Naive thymus-derived CD8-positive, alpha-beta T cell (primary cell): ENCODE measurements at regions not wholly inside any gene's neighbourhood (a gene's known extent, or its start where the extent isn't known, plus 50 kb on each side); places are given as distances from the start of the nearest gene placed in this dataset.

ENCODE experiments used
- ATAC-seq, 2 donors: fragments of 150-1000 bp; cut with Tn5 transposase in 1 of 2; sonication (Bioruptor Pico), chemical (Tn5 transposase) in 1 of 2; 1 replicate in 1 of 2; 2 replicates in 1 of 2; pipeline ENCODE4 v1.10.0; 2021; ENCODE audit warnings: mild to moderate bottlenecking in 2 of 2, moderate library complexity in 2 of 2
- POLR2A ChIA-PET: fragments of 350-600 bp; sonication (Branson Sonifier 250); formaldehyde crosslinking; loops from one replicate; lab custom pipeline; 2021; ENCODE audit warnings: antibody characterized with exemption; lab: Charles Lee
- DNase-seq, 10 donors: peaks; one replicate each; pipeline versions ENCODE4 v3.0.0 to v3.0.0-alpha.2; 2020 to 2022
- H3K27ac Mint-ChIP-seq, 10 donors: one replicate each; pipeline ENCODE4 v1.8.0; 2020 to 2022; ENCODE audit warnings: mild to moderate bottlenecking in 10 of 10, mixed read lengths in 10 of 10, moderate library complexity in 4 of 10, inconsistent platforms in 1 of 10
- H3K27me3 Mint-ChIP-seq, 5 donors: one replicate each; pipeline ENCODE4 v1.8.0; 2021 to 2022; ENCODE audit warnings: mixed read lengths in 5 of 5
- H3K36me3 Mint-ChIP-seq, 3 donors: one replicate each; pipeline ENCODE4 v1.8.0; 2020 to 2022; ENCODE audit warnings: mixed read lengths in 3 of 3, mild to moderate bottlenecking in 2 of 3, inconsistent platforms in 1 of 3
- H3K4me1 Mint-ChIP-seq, 4 donors: one replicate each; pipeline ENCODE4 v1.8.0; 2021 to 2022; ENCODE audit warnings: mixed read lengths in 4 of 4
- H3K4me3 Mint-ChIP-seq, 10 donors: one replicate each; pipeline ENCODE4 v1.8.0; 2020 to 2022; ENCODE audit warnings: mild to moderate bottlenecking in 10 of 10, mixed read lengths in 10 of 10, moderate library complexity in 6 of 10, inconsistent platforms in 1 of 10
- H3K9me3 Mint-ChIP-seq, 9 donors: one replicate each; pipeline ENCODE4 v1.8.0; 2020 to 2022; ENCODE audit warnings: mixed read lengths in 9 of 9, mild to moderate bottlenecking in 3 of 9, inconsistent platforms in 1 of 9, moderate library complexity in 1 of 9

DNA sequence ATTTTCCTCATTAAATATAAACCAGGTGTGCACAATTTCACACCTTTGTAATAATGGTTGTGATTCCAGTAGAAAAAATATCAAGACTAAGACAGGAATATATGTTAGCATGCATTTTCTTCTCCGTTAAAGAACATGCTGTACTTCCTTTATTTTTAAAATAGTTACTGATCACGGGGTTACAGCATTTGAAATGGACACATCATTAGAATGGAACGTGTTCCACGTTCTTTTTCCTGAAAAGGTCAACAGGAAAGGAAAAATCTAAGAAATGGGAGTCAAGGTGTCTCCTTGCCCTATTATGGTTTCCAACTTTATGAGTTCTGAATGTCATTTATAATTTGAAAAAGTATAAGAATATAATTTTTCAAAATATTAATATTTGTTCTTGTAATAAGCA, 1325.7 kb downstream of the SLC16A7 start:
- Mint-ChIP-seq H3K36me3 (no peaks in the 10 kb centered on the region), H3K27ac (no peak overlapping the region), H3K4me3 (no peak overlapping the region), H3K4me1 (no peaks in the 10 kb centered on the region), H3K9me3 (peaks cover 0 to 18% (median 2%) of the 10 kb centered on the region in 9 donors), H3K27me3 (no peaks in the 10 kb centered on the region)
- POLR2A ChIA-PET = no interaction called here
- DNase-seq (no peak), ATAC-seq (no peak)

- no peak for ATAC-seq
- no peaks in the 10 kb centered on the region for H3K36me3 Mint-ChIP-seq
Observed at GRCh38 chr12:60926256-60926655, 1330.4 kb downstream of the SLC16A7 start.

DNA sequence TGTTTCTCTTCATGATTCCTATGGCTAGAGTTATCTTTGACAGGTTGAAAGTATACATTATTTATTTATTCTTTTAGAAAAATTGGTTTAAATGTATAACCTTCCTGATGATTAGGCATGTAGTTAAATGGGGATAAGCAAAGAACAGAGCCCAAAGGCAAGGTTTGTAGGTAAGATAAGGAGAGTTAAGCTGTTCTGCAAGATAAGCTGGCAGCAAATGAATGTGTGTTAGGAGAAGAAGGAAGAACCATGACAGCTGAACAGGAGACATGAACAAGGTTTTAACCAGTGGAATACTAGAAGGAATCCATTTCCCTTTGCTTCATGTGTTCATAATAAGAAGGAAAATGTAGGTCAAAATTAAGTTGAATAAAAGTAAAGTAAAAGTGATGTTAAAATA, 1330.1 kb upstream of the USP15 start:
- no peak for DNase-seq
- H3K4me3 Mint-ChIP-seq = no peak overlapping the region
- POLR2A ChIA-PET = no interaction called here
- H3K27me3 Mint-ChIP-seq = no peaks in the 10 kb centered on the region
- no peak overlapping the region for H3K27ac Mint-ChIP-seq
- H3K36me3 Mint-ChIP-seq = no peaks in the 10 kb centered on the region
- no peaks in the 10 kb centered on the region for H3K4me1 Mint-ChIP-seq
- peaks cover 14 to 34% (median 19%) of the 10 kb centered on the region in 9 donors for H3K9me3 Mint-ChIP-seq
- no peak for ATAC-seq

More at GRCh38 chr12:60926256-60926655, 1330.4 kb downstream of the SLC16A7 start:
- no peak for DNase-seq
- Mint-ChIP-seq H3K4me1 (no peaks in the 10 kb centered on the region), H3K27ac (no peak overlapping the region), H3K27me3 (no peaks in the 10 kb centered on the region), H3K9me3 (peaks cover 0 to 26% (median 7%) of the 10 kb centered on the region in 9 donors), H3K4me3 (no peak overlapping the region)
- POLR2A ChIA-PET = no interaction called here

- POLR2A ChIA-PET = no interaction called here
- Mint-ChIP-seq H3K4me3 (no peak overlapping the region), H3K9me3 (peaks cover 9 to 46% (median 28%) of the 10 kb centered on the region in 9 donors), H3K36me3 (no peaks in the 10 kb centered on the region), H3K4me1 (no peaks in the 10 kb centered on the region), H3K27me3 (no peaks in the 10 kb centered on the region), H3K27ac (peak overlapping the region in 1 of 10 donors; percentile 58)
- DNase-seq = no peak
- no peak for ATAC-seq
Observed at GRCh38 chr12:60935981-60936761, 1324.0 kb upstream of the USP15 start.

- DNase-seq = no peak
- POLR2A ChIA-PET = no interaction called here
- H3K9me3 Mint-ChIP-seq = peaks cover 0 to 19% (median 0%) of the 10 kb centered on the region in 9 donors
- H3K27me3 Mint-ChIP-seq = no peaks in the 10 kb centered on the region
- H3K36me3 Mint-ChIP-seq = no peaks in the 10 kb centered on the region
- ATAC-seq = no peak
- H3K4me1 Mint-ChIP-seq = no peaks in the 10 kb centered on the region
- H3K27ac Mint-ChIP-seq = no peak overlapping the region
- no peak overlapping the region for H3K4me3 Mint-ChIP-seq
Observed at GRCh38 chr12:60947533-60947932, 1312.7 kb upstream of the USP15 start.

DNA sequence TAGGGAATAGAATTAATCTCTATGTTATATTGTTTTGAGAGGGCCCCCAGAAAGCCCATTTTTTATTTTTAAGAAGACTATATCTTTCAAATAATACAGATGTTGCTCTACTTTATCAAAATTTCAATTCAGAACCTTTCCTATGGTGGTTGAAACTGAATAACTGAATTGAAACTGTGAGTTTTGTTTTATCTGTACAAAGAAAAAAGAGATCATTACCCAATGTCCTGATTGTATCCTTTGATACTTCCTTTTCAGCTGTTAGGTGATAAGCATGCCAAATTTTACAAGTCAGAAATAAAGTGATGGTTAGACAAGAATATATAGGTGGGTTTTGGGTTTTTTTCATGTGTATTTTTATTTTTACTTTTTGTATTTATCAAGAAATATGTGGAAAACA, 1293.1 kb upstream of the USP15 start:
- H3K4me1 Mint-ChIP-seq = no peaks in the 10 kb centered on the region
- H3K27me3 Mint-ChIP-seq = no peaks in the 10 kb centered on the region
- H3K27ac Mint-ChIP-seq = no peak overlapping the region
- H3K9me3 Mint-ChIP-seq = peaks cover 0 to 18% (median 5%) of the 10 kb centered on the region in 9 donors
- DNase-seq (no peak), ATAC-seq (no peak)
- H3K4me3 Mint-ChIP-seq = no peak overlapping the region
- no peaks in the 10 kb centered on the region for H3K36me3 Mint-ChIP-seq
- POLR2A ChIA-PET = no interaction called here

DNA sequence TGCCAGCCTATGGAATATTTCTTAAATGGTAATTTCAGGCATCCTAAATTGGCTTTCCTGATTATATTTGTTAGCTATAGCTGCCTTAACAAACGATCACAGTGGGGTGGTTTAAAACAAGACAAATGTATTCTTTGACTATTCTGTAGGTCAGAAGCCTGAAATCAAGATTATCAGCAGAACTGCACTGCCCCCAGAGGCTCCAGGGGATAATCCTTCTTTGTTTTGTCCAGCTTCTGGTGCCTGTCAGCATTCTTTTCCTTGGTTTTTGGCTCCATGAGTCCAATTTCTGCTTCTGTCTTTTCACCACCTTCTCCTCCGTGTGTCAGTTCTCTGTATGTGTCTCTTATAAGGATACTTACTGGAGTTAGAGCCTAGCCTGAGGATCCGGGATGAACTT, 1282.2 kb upstream of the USP15 start:
- DNase-seq = no peak
- no peaks in the 10 kb centered on the region for H3K27me3 Mint-ChIP-seq
- H3K27ac Mint-ChIP-seq = no peak overlapping the region
- POLR2A ChIA-PET = no interaction called here
- no peaks in the 10 kb centered on the region for H3K36me3 Mint-ChIP-seq
- no peak for ATAC-seq
- H3K4me1 Mint-ChIP-seq = no peaks in the 10 kb centered on the region
- H3K9me3 Mint-ChIP-seq = peaks cover 0 to 33% (median 2%) of the 10 kb centered on the region in 9 donors
- no peak overlapping the region for H3K4me3 Mint-ChIP-seq

GRCh38 chr12:60980558-60980957, 1279.6 kb upstream of the USP15 start:
- Mint-ChIP-seq H3K9me3 (peaks cover 0 to 29% (median 4%) of the 10 kb centered on the region in 9 donors), H3K4me1 (no peaks in the 10 kb centered on the region), H3K36me3 (no peaks in the 10 kb centered on the region), H3K27me3 (no peaks in the 10 kb centered on the region), H3K4me3 (no peak overlapping the region), H3K27ac (no peak overlapping the region)
- DNase-seq (no peak), ATAC-seq (no peak)
- POLR2A ChIA-PET = no interaction called here

GRCh38 chr12:60981473-60981872, 1278.7 kb upstream of the USP15 start:
- Mint-ChIP-seq H3K27ac (no peak overlapping the region), H3K27me3 (no peaks in the 10 kb centered on the region), H3K4me3 (no peak overlapping the region), H3K36me3 (no peaks in the 10 kb centered on the region), H3K4me1 (no peaks in the 10 kb centered on the region), H3K9me3 (peaks cover 0 to 22% (median 7%) of the 10 kb centered on the region in 9 donors)
- DNase-seq (no peak), ATAC-seq (no peak)
- POLR2A ChIA-PET = no interaction called here

DNA sequence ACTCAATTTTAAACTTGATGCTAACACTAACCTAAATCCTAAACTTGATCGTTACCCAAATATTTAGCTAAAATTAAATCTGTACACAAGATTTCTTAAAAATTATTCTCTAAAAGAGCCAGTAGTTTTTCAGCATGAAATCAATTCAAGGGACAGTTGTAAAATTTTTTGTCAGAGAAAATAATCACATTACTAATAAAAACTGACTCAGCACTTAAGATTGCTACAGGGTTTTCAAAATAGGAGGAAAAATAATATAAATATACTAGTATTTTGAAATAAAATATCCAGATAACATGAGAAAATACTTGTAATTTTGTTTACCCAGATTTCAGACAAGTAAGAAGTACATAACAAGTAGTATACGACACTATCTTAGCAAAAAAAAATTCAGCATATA, 1268.1 kb upstream of the USP15 start:
- no peak for DNase-seq
- H3K36me3 Mint-ChIP-seq = no peaks in the 10 kb centered on the region
- no peak for ATAC-seq
- no peaks in the 10 kb centered on the region for H3K27me3 Mint-ChIP-seq
- no peak overlapping the region for H3K4me3 Mint-ChIP-seq
- no peak overlapping the region for H3K27ac Mint-ChIP-seq
- H3K4me1 Mint-ChIP-seq = no peaks in the 10 kb centered on the region
- peaks cover 0 to 7% (median 0%) of the 10 kb centered on the region in 9 donors for H3K9me3 Mint-ChIP-seq
- POLR2A ChIA-PET = no interaction called here

DNA sequence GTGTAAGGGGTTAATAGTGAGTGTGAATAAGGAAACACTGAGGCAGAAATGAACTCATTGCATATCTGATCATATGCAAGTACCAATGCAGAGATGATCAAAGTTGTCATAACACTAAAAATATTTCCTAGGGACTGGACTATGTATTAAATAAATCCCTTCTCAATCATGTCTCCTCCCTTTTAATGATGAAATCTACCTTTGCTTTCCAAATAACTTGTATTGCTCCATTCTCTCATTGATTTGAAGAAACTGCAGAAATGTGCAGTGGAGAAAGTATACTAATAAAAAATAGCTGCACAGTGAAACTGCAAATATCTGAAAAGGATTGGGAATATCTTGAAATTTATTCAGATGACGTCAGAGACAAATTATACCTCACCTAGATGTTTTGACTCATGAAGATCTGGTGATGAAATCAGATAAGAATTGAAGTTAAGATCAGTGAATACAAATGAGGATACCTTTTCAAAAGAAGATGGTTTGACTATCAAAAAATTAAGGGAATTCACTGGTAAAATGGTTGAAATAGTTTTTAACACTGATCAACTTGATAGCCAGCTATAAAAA, 1264.9 kb upstream of the USP15 start:
- DNase-seq = no peak

GRCh38 chr12:60997869-60998378, 1262.3 kb upstream of the USP15 start:
- DNase-seq (no peak), ATAC-seq (no peak)
- POLR2A ChIA-PET = no interaction called here
- H3K4me1 Mint-ChIP-seq = no peaks in the 10 kb centered on the region
- peaks cover 0 to 2% (median 0%) of the 10 kb centered on the region in 3 donors for H3K36me3 Mint-ChIP-seq
- H3K27ac Mint-ChIP-seq = no peak overlapping the region
- H3K27me3 Mint-ChIP-seq = no peaks in the 10 kb centered on the region
- peaks cover 0 to 28% (median 11%) of the 10 kb centered on the region in 9 donors for H3K9me3 Mint-ChIP-seq
- H3K4me3 Mint-ChIP-seq = no peak overlapping the region

More for the DNA sequence above, 1264.9 kb upstream of the USP15 start:
- POLR2A ChIA-PET = no interaction called here
- peaks cover 0 to 2% (median 0%) of the 10 kb centered on the region in 3 donors for H3K36me3 Mint-ChIP-seq
- H3K4me3 Mint-ChIP-seq = no peak overlapping the region
- H3K27ac Mint-ChIP-seq = no peak overlapping the region
- no peaks in the 10 kb centered on the region for H3K4me1 Mint-ChIP-seq
- H3K9me3 Mint-ChIP-seq = peaks cover 0 to 14% (median 2%) of the 10 kb centered on the region in 9 donors
- no peaks in the 10 kb centered on the region for H3K27me3 Mint-ChIP-seq
- ATAC-seq = no peak

GRCh38 chr12:61009192-61009591, 1251.0 kb upstream of the USP15 start:
- Mint-ChIP-seq H3K27me3 (no peaks in the 10 kb centered on the region), H3K4me3 (no peak overlapping the region), H3K36me3 (no peaks in the 10 kb centered on the region), H3K27ac (no peak overlapping the region), H3K9me3 (peaks cover 0 to 9% (median 1%) of the 10 kb centered on the region in 9 donors), H3K4me1 (no peaks in the 10 kb centered on the region)
- DNase-seq = no peak
- no peak for ATAC-seq
- POLR2A ChIA-PET = no interaction called here
